Esophagus muscularis mucosa (tissue), 4 donors: ENCODE measurements at regions not wholly inside any gene's neighbourhood (a gene's known extent, or its start where the extent isn't known, plus 50 kb on each side); places are given as distances from the start of the nearest gene placed in this dataset.

ENCODE experiments used
- DNase-seq: peaks from one replicate; pipeline ENCODE4 v3.0.0-alpha.2; 2017; ENCODE audit errors: extremely low spot score
- H3K27ac ChIP-seq, 4 donors: fragments of 200-600 bp; sonication (generic); replicated peaks in 1 of 4; 1 replicate in 3 of 4; 2 replicates in 1 of 4; pipeline ENCODE4 v1.5.1; 2016 to 2019; ENCODE audit warnings: mild to moderate bottlenecking in 1 of 4
- H3K27me3 ChIP-seq, 4 donors: fragments of 200-600 bp; sonication (generic); one replicate each; pipeline versions ENCODE4 v1.5.1 to v1.6.0; 2016 to 2019
- H3K36me3 ChIP-seq, 4 donors: fragments of 200-600 bp; sonication (generic); one replicate each; pipeline ENCODE4 v1.5.1; 2016 to 2019
- H3K4me1 ChIP-seq, 4 donors: fragments of 200-600 bp; sonication (generic); one replicate each; pipeline ENCODE4 v1.5.1; 2016 to 2019
- H3K4me3 ChIP-seq, 4 donors: fragments of 200-600 bp; sonication (generic); 1 replicate in 2 of 4; 2 replicates in 2 of 4; pipeline ENCODE4 v1.5.1; 2016 to 2019; ENCODE audit warnings: mild to moderate bottlenecking in 4 of 4, moderate library complexity in 1 of 4
- H3K9me3 ChIP-seq, 4 donors: fragments of 200-600 bp; sonication (generic); 1 replicate in 3 of 4; 2 replicates in 1 of 4; pipeline ENCODE4 v1.5.1; 2016 to 2019
- EP300 ChIP-seq: sonication (generic); formaldehyde crosslinking; IDR thresholded peaks from one replicate; pipeline ENCODE4 v1.6.1; 2017; ENCODE audit warnings: antibody characterized with exemption
- POLR2A ChIP-seq: fragments of 450-650 bp; IDR thresholded peaks from one replicate; pipeline ENCODE4 v1.6.1; 2017; ENCODE audit warnings: antibody characterized with exemption, moderate library complexity, mild to moderate bottlenecking, low read depth
- POLR2AphosphoS5 ChIP-seq, 2 donors: sonication (generic); formaldehyde crosslinking; IDR thresholded peaks; one replicate each; pipeline ENCODE4 v1.6.1; 2017; ENCODE audit warnings: antibody characterized with exemption in 2 of 2
- WGBS: methylation state at CpG from one replicate; pipeline ENCODE4 v1.1.5; 2018; 5-methylcytosine and 5-hydroxymethylcytosine counted together
- intact Hi-C: fragments of 100-400 bp; cut with DNase I; formaldehyde crosslinking; loops from one replicate; pipeline ENCODE4 v1.15.1; 2023
- TF ChIP-seq, protein P1 (sequence below), 3 experiments: fragments of 200-600 bp in 2 of 3; fragments of 450-650 bp in 1 of 3; sonication (generic) in 2 of 3; IDR thresholded peaks; one replicate each; pipeline ENCODE4 v1.5.1; 2017 to 2019; ENCODE audit warnings: antibody characterized with exemption in 3 of 3, mild to moderate bottlenecking in 2 of 3, moderate library complexity in 1 of 3

DNA sequence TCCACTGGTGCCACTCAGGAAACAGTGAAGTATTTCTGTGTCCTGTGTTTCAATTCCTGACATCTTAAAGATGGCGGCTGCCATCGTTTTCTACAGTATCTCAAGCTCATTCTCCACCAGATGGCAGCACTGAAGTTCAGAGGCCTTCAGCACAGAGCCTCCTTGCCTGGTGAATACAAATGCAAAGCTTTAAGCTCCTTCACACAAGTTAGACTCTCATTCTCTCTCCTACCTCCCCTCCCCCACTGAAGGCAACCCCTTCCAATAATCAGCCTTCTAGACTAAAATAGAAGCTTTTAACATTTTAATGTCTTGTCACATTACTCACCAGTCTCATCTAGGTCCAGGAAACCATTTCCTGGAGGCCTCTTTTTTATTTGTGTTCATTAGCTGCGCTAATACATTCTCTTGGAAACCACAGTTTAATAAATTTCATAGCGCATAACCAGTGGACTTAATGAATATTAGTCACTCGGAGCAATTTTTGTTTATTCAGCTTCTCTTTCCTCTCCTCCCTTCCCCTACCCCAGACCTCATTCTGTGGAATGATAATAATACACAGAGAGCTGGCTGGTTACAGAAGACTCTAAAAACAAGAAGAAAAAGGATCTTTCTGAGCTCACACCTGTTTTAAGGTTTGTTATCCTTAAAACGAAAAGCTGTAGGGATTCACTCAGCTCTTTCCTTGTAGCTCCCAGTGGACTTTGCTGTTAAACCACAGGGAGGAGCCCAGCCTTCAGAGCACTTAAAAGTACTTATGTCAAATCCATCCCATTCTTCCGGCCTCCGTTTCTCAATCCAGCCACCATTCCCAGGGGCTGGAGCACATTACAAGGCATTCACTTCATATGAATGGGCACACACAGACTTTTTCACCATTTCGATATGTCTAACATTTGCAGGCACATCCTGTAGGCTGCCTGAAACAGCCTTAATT, 384.9 kb downstream of the HLX start:
- DNase-seq: no peak
- Histone ChIP-seq H3K27ac (no peak overlapping the region), H3K4me1 (peaks cover 0 to 6% (median 5%) of the 10 kb centered on the region in 4 donors), H3K36me3 (no peaks in the 10 kb centered on the region), H3K9me3 (peaks cover 0 to 5% (median 0%) of the 10 kb centered on the region in 4 donors), H3K27me3 (no peaks in the 10 kb centered on the region), H3K4me3 (no peak overlapping the region)
- TF ChIP-seq, protein P1, sequence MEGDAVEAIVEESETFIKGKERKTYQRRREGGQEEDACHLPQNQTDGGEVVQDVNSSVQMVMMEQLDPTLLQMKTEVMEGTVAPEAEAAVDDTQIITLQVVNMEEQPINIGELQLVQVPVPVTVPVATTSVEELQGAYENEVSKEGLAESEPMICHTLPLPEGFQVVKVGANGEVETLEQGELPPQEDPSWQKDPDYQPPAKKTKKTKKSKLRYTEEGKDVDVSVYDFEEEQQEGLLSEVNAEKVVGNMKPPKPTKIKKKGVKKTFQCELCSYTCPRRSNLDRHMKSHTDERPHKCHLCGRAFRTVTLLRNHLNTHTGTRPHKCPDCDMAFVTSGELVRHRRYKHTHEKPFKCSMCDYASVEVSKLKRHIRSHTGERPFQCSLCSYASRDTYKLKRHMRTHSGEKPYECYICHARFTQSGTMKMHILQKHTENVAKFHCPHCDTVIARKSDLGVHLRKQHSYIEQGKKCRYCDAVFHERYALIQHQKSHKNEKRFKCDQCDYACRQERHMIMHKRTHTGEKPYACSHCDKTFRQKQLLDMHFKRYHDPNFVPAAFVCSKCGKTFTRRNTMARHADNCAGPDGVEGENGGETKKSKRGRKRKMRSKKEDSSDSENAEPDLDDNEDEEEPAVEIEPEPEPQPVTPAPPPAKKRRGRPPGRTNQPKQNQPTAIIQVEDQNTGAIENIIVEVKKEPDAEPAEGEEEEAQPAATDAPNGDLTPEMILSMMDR (IDR thresholded peaks at IDR 0.05): peak; percentile 38 to 55 (median 48)
- TF ChIP-seq POLR2A (no peak), POLR2AphosphoS5 (IDR thresholded peaks at IDR 0.05) (no peak), EP300 (no peak)
- intact Hi-C loops: no loop called here
- WGBS: 78% methylated on average over 9 of the region's 9 CpGs

DNA sequence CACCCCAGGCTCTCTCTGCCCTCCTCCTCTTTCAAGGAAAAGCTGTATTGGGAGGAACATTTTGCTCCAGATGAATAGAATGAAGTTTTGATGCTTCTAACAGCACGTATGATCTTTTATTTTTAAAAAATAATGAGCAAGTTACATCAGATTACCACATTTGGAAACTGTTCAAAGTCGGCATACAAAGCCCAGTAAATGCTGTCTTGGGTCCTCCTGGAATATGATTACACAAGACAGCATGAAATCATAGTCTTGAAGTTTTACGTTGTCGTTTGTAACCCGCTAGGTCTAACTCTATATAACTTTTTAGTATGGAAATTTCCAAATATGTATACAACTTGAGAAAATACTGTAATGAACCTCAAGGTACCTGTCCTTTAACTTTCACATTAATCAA, 385.6 kb downstream of the HLX start:
- Histone ChIP-seq H3K27ac (no peak overlapping the region), H3K4me3 (no peak overlapping the region), H3K9me3 (peaks cover 0 to 5% (median 0%) of the 10 kb centered on the region in 4 donors), H3K27me3 (no peaks in the 10 kb centered on the region), H3K4me1 (peaks cover 0 to 6% (median 5%) of the 10 kb centered on the region in 4 donors), H3K36me3 (no peaks in the 10 kb centered on the region)
- TF ChIP-seq POLR2A: no peak
- TF ChIP-seq EP300: no peak
- no peak for TF ChIP-seq POLR2AphosphoS5 (IDR thresholded peaks at IDR 0.05)
- TF ChIP-seq, protein P1 (IDR thresholded peaks at IDR 0.05): no peak
- DNase-seq: no peak
- 78% methylated on average over 5 of the region's 5 CpGs for WGBS
- intact Hi-C loops: loop anchor here (5.0 kb wide), 1 partner anchor 167 kb away; no protein-coding TSS in a partner anchor

DNA sequence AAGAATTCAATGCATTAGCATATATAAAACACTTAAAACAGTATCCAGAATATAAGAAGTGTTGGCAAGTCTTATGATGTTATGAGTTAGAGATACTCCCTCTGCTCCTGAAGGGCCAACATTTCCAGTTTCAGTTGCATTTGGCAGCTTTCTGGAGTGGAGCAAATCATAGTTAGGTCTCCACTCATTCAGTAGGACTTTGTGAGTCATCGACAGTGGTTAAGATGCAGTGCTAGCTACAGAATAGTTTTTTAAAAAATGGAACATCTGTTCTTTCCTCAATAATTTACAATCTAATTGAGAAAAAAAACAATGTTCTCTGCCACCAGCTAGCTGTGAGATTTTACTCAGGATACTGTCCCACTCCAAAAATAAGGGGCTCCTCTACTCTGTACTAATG, 389.1 kb downstream of the HLX start:
- Histone ChIP-seq H3K9me3 (peaks cover 0 to under 1% (median 0%) of the 10 kb centered on the region in 4 donors), H3K4me1 (peaks cover 0 to 6% (median 5%) of the 10 kb centered on the region in 4 donors), H3K4me3 (no peak overlapping the region), H3K27ac (no peak overlapping the region), H3K36me3 (no peaks in the 10 kb centered on the region), H3K27me3 (no peaks in the 10 kb centered on the region)
- intact Hi-C loops: loop anchor here (5.0 kb wide), 1 partner anchor 164 kb away; no protein-coding TSS in a partner anchor
- 69% methylated on average over 1 of the region's 1 CpG for WGBS
- DNase-seq: no peak
- TF ChIP-seq, protein P1 (IDR thresholded peaks at IDR 0.05): no peak
- TF ChIP-seq EP300: no peak
- TF ChIP-seq POLR2AphosphoS5 (IDR thresholded peaks at IDR 0.05): no peak
- no peak for TF ChIP-seq POLR2A

DNA sequence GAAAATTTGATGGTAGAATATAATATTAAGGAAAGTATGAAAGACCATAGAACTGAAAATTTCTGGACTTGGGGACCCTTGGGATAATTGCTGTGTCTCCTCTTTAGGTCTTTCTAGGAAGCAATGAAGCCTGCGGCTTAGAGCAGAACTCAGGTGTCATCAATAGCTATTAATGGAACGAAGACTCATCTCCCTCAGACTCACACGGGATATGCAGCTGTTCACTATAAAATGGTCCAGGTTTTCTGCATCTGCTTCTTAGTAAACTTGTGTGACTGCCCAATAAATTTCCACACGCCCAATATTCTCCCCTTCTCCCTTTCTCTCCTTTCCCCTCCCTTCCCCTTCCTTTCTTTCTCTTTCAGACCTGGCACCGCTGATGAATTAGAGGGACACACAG, 392.5 kb downstream of the HLX start:
- intact Hi-C loops: no loop called here
- Histone ChIP-seq H3K27ac (no peak overlapping the region), H3K36me3 (no peaks in the 10 kb centered on the region), H3K4me3 (no peak overlapping the region), H3K4me1 (no peaks in the 10 kb centered on the region), H3K27me3 (no peaks in the 10 kb centered on the region), H3K9me3 (no peaks in the 10 kb centered on the region)
- WGBS: 91% methylated on average over 5 of the region's 5 CpGs
- DNase-seq: no peak
- no peak for TF ChIP-seq POLR2A
- TF ChIP-seq POLR2AphosphoS5 (IDR thresholded peaks at IDR 0.05): no peak
- TF ChIP-seq, protein P1 (IDR thresholded peaks at IDR 0.05): no peak
- TF ChIP-seq EP300: no peak
